Adrenal gland (tissue), 9 donors: ENCODE measurements at regions not wholly inside any gene's neighbourhood (a gene's known extent, or its start where the extent isn't known, plus 50 kb on each side); places are given as distances from the start of the nearest gene placed in this dataset.

Experiments used
- DNase-seq, 7 donors: peaks; one replicate each; pipeline ENCODE4 v3.0.0-alpha.2; 2019 to 2020
- H3K27ac ChIP-seq, 5 donors: fragments of 200-600 bp; sonication (generic) in 4 of 5; 1 replicate in 3 of 5; 2 replicates in 2 of 5; pipeline versions ENCODE4 v1.5.1 to v1.8.0; 2016 to 2020; ENCODE audit warnings: mild to moderate bottlenecking in 1 of 5
- H3K27me3 ChIP-seq: fragments of 200-600 bp; 2 replicates; pipeline ENCODE4 v1.8.0; 2021
- H3K36me3 ChIP-seq, 2 donors: fragments of 200-600 bp; replicated peaks in 1 of 2; 1 replicate in 1 of 2; 2 replicates in 1 of 2; pipeline versions ENCODE4 v1.5.1 to v1.8.0; 2018 to 2022
- H3K4me1 ChIP-seq, 2 donors: fragments of 200-600 bp; replicated peaks in 1 of 2; 1 replicate in 1 of 2; 2 replicates in 1 of 2; pipeline versions ENCODE4 v1.5.1 to v1.8.0; 2018 to 2021
- H3K4me3 ChIP-seq, 4 donors: fragments of 200-600 bp; sonication (generic) in 3 of 4; one replicate each; pipeline ENCODE4 v1.5.1; 2016 to 2018
- H3K9me3 ChIP-seq, 3 donors: fragments of 200-600 bp; sonication (generic) in 1 of 3; replicated peaks in 1 of 3; 1 replicate in 2 of 3; 2 replicates in 1 of 3; pipeline versions ENCODE4 v1.5.1 to v1.8.0; 2016 to 2021
- POLR2A ChIP-seq, 2 donors: fragments of 450-650 bp; IDR thresholded peaks; one replicate each; pipeline ENCODE4 v1.6.1; 2017; ENCODE audit warnings: antibody characterized with exemption in 2 of 2, mild to moderate bottlenecking in 2 of 2, moderate library complexity in 1 of 2
- WGBS, 4 donors: extraction: QIAGEN DNeasy Blood & Tissue Kit in 2 of 4; methylation state at CpG; one replicate each; pipeline versions ENCODE4 v1.1.5 to v1.1.7; 2013 to 2017; 5-methylcytosine and 5-hydroxymethylcytosine counted together
- intact Hi-C, 2 donors: fragments of 100-400 bp; cut with DNase I; formaldehyde crosslinking; loops; one replicate each; pipeline versions ENCODE4 v1.14.1 to v1.15.0; 2022 to 2023
- TF ChIP-seq, protein P1 (sequence below), 6 experiments: fragments of 450-650 bp in 4 of 6; fragments of 200-600 bp in 2 of 6; sonication (generic) in 1 of 6; IDR thresholded peaks; 1 replicate in 5 of 6; 2 replicates in 1 of 6; pipeline versions ENCODE4 v1.5.1 to v1.8.0; 2016 to 2021; ENCODE audit warnings: antibody characterized with exemption in 6 of 6, mild to moderate bottlenecking in 2 of 6, moderate library complexity in 1 of 6
- donor health status: healthy with polysubstance abuse.
- donor health status: Bipolar disorder and iron deficiency.
- donor health status: DM: yes; HTN: yes; CAD: no.
- donor health status: DM: no; HTN: no; CAD: no.
- donor health status: DM: no; HTN: no; CAD: no.

DNA sequence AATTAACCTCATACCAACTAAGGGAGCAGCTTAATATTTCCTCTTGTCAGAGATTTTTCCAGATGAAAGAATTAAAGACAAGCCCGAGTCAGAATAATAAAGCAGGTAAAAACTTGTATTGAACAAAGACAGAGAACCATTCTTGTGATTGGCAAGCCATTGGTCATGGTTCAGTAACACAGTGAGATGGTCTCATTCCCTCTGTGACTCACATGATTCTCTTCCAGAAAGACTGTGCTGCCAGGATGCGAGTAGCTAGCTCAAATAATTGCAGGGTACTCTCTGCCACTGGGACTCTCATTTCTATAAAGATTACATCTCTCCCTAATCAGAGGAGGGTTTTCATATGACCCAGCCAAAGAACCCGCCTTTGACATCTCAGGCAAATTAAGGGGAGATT lies 179.4 kb downstream of the PHLDA1 start:
- Histone ChIP-seq H3K36me3 (no peaks in the 10 kb centered on the region), H3K27ac (no peak overlapping the region), H3K4me3 (no peak overlapping the region), H3K27me3 (no peaks in the 10 kb centered on the region), H3K9me3 (no peaks in the 10 kb centered on the region), H3K4me1 (peaks cover 0 to 9% of the 10 kb centered on the region in 2 donors)
- no peak for DNase-seq
- TF ChIP-seq, protein P1, sequence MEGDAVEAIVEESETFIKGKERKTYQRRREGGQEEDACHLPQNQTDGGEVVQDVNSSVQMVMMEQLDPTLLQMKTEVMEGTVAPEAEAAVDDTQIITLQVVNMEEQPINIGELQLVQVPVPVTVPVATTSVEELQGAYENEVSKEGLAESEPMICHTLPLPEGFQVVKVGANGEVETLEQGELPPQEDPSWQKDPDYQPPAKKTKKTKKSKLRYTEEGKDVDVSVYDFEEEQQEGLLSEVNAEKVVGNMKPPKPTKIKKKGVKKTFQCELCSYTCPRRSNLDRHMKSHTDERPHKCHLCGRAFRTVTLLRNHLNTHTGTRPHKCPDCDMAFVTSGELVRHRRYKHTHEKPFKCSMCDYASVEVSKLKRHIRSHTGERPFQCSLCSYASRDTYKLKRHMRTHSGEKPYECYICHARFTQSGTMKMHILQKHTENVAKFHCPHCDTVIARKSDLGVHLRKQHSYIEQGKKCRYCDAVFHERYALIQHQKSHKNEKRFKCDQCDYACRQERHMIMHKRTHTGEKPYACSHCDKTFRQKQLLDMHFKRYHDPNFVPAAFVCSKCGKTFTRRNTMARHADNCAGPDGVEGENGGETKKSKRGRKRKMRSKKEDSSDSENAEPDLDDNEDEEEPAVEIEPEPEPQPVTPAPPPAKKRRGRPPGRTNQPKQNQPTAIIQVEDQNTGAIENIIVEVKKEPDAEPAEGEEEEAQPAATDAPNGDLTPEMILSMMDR (IDR thresholded peaks at IDR 0.05) = no peak
- no peak for TF ChIP-seq POLR2A (IDR thresholded peaks at IDR 0.05)
- WGBS, 4 donors = 79 to 90% (median 87%) methylated on average over 3 of the region's 3 CpGs
- intact Hi-C loops = no loop called here

DNA sequence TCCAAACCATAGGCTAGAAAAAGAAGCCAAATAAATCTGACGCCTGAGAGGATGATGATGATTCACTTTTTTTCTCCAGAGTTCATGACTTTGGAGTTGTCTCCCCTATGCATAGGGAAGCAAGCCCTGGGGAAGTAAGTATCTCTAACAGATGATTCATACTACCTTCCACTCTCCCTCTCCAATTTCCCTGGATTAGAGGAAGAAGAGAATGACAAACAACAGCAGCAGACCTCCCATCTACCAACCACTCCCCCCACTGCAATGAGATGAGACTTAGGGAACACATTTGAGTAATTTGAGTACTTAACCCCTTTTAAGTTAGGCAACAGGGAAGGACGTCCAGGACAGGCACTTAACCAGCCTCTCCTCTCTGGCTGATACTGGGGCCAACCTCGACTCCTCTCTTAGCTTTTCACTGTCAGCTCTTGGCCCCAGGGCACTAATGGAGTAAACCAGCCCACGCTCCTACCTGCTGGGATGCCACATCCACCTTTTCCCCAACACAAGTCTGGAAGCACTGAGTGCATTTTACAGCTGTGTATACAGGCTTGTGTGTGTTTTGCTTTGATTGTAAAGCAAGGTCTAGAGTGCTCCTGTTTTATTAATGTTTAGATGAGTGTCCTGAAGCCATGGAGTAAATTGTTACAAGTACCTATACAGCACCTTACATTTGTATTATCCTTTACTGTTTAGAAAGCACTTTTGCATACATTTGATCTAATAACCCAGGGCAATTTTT lies 180.7 kb downstream of the PHLDA1 start:
- DNase-seq = no peak
- no peaks in the 10 kb centered on the region for H3K36me3 ChIP-seq
- H3K4me1 ChIP-seq = peaks cover 0 to 9% of the 10 kb centered on the region in 2 donors
- H3K27me3 ChIP-seq = no peaks in the 10 kb centered on the region
- H3K4me3 ChIP-seq = no peak overlapping the region
- no peak overlapping the region for H3K27ac ChIP-seq
- WGBS, 4 donors = 42 to 74% (median 48%) methylated on average over 4 of the region's 4 CpGs
- intact Hi-C loops = no loop called here
- H3K9me3 ChIP-seq = no peaks in the 10 kb centered on the region
- TF ChIP-seq, protein P1 (IDR thresholded peaks at IDR 0.05) = no peak
- no peak for TF ChIP-seq POLR2A (IDR thresholded peaks at IDR 0.05)

DNA sequence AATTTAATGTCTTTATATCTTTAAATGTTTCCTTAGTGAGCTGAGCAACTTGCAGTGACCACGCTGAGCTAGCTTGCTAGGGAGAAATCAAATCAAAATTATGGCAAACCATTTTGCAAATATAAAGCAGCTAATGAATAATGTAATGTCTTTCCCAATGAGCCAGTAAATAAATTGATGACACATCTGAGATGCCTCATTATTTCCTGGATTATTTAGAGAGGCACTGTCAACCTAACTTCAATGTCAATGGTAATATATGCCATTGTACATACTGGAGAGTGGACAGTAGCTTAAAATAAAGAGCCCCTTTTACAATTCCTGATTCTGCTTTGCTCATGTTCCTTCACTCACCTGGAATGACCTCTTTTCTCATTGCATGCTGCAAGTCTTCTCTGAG lies 182.6 kb downstream of the PHLDA1 start:
- Histone ChIP-seq H3K27ac (no peak overlapping the region), H3K4me1 (peaks cover 0 to 9% of the 10 kb centered on the region in 2 donors), H3K4me3 (no peak overlapping the region), H3K9me3 (no peaks in the 10 kb centered on the region), H3K36me3 (no peaks in the 10 kb centered on the region), H3K27me3 (no peaks in the 10 kb centered on the region)
- no peak for DNase-seq
- WGBS, 4 donors = 0 to 51% (median 43%) methylated on average over 1 of the region's 1 CpG
- TF ChIP-seq, protein P1 (IDR thresholded peaks at IDR 0.05) = no peak
- no peak for TF ChIP-seq POLR2A (IDR thresholded peaks at IDR 0.05)
- intact Hi-C loops = no loop called here

DNA sequence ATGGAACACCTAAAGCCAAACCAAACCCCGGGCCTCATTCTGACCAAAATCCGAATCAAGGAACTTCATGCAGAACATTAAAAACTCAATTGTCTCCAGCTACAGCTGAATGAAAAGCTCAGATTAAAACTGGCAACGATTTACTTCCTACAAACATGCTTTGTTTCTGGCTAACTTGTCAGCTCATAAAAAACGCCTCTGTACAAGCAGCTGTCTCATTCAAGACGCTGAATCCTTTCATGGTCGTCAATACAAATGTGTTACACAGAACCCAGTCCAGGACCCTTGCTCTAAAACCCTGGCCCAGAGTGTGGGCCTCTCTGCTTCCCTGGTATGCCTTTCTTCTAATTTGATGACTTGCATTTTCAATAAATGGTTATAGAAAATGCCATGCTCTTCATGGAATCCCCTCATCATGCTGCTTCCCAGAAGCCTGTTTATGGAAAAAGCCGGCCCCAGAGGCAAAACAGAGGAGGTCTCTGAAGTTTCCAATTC lies 183.1 kb downstream of the PHLDA1 start:
- Histone ChIP-seq H3K27ac (no peak overlapping the region), H3K9me3 (no peaks in the 10 kb centered on the region), H3K4me3 (no peak overlapping the region), H3K36me3 (no peaks in the 10 kb centered on the region), H3K4me1 (peaks cover 0 to 9% of the 10 kb centered on the region in 2 donors), H3K27me3 (no peaks in the 10 kb centered on the region)
- no peak for TF ChIP-seq POLR2A (IDR thresholded peaks at IDR 0.05)
- TF ChIP-seq, protein P1 (IDR thresholded peaks at IDR 0.05) = no peak
- no peak for DNase-seq
- WGBS, 4 donors = 41 to 65% (median 53%) methylated on average over 7 of the region's 7 CpGs
- intact Hi-C loops = no loop called here
